Common myeloid progenitor, CD34-positive (primary cell): ENCODE measurements at regions not wholly inside any gene's neighbourhood (a gene's known extent, or its start where the extent isn't known, plus 50 kb on each side); places are given as distances from the start of the nearest gene placed in this dataset.
A peak's percentile ranks its signal among the peaks of the same experiment; 100 is the strongest.

ENCODE experiments used
- CTCF ChIA-PET: fragments of 350-600 bp; sonication (Branson Sonifier 250); formaldehyde crosslinking; loops from one replicate; lab custom pipeline; 2021; ENCODE audit warnings: antibody characterized with exemption; lab: Charles Lee
- POLR2A ChIA-PET: fragments of 350-600 bp; sonication (Branson Sonifier 250); formaldehyde crosslinking; loops from one replicate; lab custom pipeline; 2021; ENCODE audit warnings: antibody characterized with exemption; lab: Charles Lee
- DNase-seq, 3 donors: peaks; one replicate each; pipeline versions ENCODE4 v3.0.0 to v3.0.0-alpha.2; 2013
- H3K27ac ChIP-seq, 2 experiments: 1 replicate in 1 of 2; 2 replicates in 1 of 2; pipeline ENCODE4 v1.7.0; 2013; ENCODE audit warnings: inconsistent platforms in 2 of 2, low read length in 2 of 2, mild to moderate bottlenecking in 2 of 2, low read depth in 1 of 2, moderate library complexity in 1 of 2; ENCODE audit not compliant: severe bottlenecking in 2 of 2, insufficient read depth in 1 of 2, poor library complexity in 1 of 2
- H3K27me3 ChIP-seq, 5 experiments: replicated peaks in 2 of 5; 1 replicate in 3 of 5; 2 replicates in 2 of 5; pipeline versions ENCODE4 v1.6.1 to v1.7.0; 2013; ENCODE audit warnings: low read length in 4 of 5, mild to moderate bottlenecking in 2 of 5, moderate library complexity in 2 of 5, inconsistent platforms in 1 of 5; ENCODE audit not compliant: insufficient read depth in 5 of 5, control insufficient read depth in 4 of 5
- H3K36me3 ChIP-seq, 4 experiments: 1 replicate in 2 of 4; 2 replicates in 2 of 4; pipeline versions ENCODE4 v1.6.1 to v1.7.0; 2013; ENCODE audit warnings: low read length in 3 of 4, control low read depth in 1 of 4, mild to moderate bottlenecking in 1 of 4; ENCODE audit not compliant: control insufficient read depth in 4 of 4, insufficient read depth in 4 of 4
- H3K4me1 ChIP-seq, 4 experiments: 1 replicate in 3 of 4; 2 replicates in 1 of 4; pipeline versions ENCODE4 v1.6.1 to v1.7.1; 2013; ENCODE audit warnings: low read length in 3 of 4, mild to moderate bottlenecking in 3 of 4, control low read depth in 1 of 4, inconsistent platforms in 1 of 4, moderate library complexity in 1 of 4; ENCODE audit not compliant: control insufficient read depth in 4 of 4, insufficient read depth in 4 of 4; ENCODE audit errors: control extremely low read depth in 1 of 4
- H3K4me3 ChIP-seq, 7 experiments: 1 replicate in 4 of 7; 2 replicates in 3 of 7; pipeline versions ENCODE4 v1.5.1 to v1.7.0; 2013; ENCODE audit warnings: mild to moderate bottlenecking in 7 of 7, low read length in 6 of 7, moderate library complexity in 6 of 7, inconsistent platforms in 2 of 7, low read depth in 2 of 7, control low read depth in 1 of 7; ENCODE audit not compliant: insufficient read depth in 4 of 7, control insufficient read depth in 1 of 7; ENCODE audit errors: extremely low read depth in 1 of 7
- H3K9me3 ChIP-seq, 5 experiments: 1 replicate in 4 of 5; 2 replicates in 1 of 5; pipeline versions ENCODE4 v1.6.1 to v1.7.1; 2013; ENCODE audit warnings: low read length in 4 of 5, mild to moderate bottlenecking in 2 of 5, inconsistent platforms in 1 of 5, low read depth in 1 of 5, moderate library complexity in 1 of 5; ENCODE audit not compliant: control insufficient read depth in 4 of 5, insufficient read depth in 2 of 5; ENCODE audit errors: control extremely low read depth in 1 of 5
- WGBS: methylation state at CpG from one replicate; pipeline ENCODE4 v1.1.5; 2013; ENCODE audit not compliant: insufficient coverage; 5-methylcytosine and 5-hydroxymethylcytosine counted together

GRCh38 chr1:200474633-200475032 is 64.8 kb upstream of the ZNF281 start:
- WGBS, result no CpG with 5 or more reads among the region's 3 CpGs
- POLR2A ChIA-PET, result no interaction called here
- Histone ChIP-seq H3K9me3 (no peaks in the 10 kb centered on the region), H3K4me3 (no peak overlapping the region), H3K27me3 (no peaks in the 10 kb centered on the region), H3K4me1 (peaks cover 0 to 5% (median 0%) of the 10 kb centered on the region in 4 experiments), H3K36me3 (no peaks in the 10 kb centered on the region), H3K27ac (no peak overlapping the region)
- no peak for DNase-seq
- CTCF ChIA-PET, result interaction anchor here (1.2 kb wide), 1 partner anchor 9 kb away, joined by 3 read pairs; no protein-coding TSS in a partner anchor

- POLR2A ChIA-PET, result no interaction called here
- WGBS, result 82% methylated on average over 7 of the region's 12 CpGs
- Histone ChIP-seq H3K36me3 (no peaks in the 10 kb centered on the region), H3K27me3 (no peaks in the 10 kb centered on the region), H3K27ac (no peak overlapping the region), H3K4me1 (peaks cover 0 to 5% (median 0%) of the 10 kb centered on the region in 4 experiments), H3K9me3 (no peaks in the 10 kb centered on the region), H3K4me3 (no peak overlapping the region)
- CTCF ChIA-PET, result interaction anchor here (0.6 to 1.2 kb wide), 2 partner anchors 9 to 825 kb away, joined by 3 to 4 read pairs; no protein-coding TSS in a partner anchor
- DNase-seq, result peak in 2 of 3 donors; percentile 30 to 32
Measured at GRCh38 chr1:200473698-200474371, 64.0 kb upstream of the ZNF281 start.

- no peaks in the 10 kb centered on the region for H3K27me3 ChIP-seq
- H3K27ac ChIP-seq, result no peak overlapping the region
- H3K4me3 ChIP-seq, result no peak overlapping the region
- ChIA-PET POLR2A (no interaction called here), CTCF (interaction anchor here (2.3 kb wide), 1 partner anchor 14 kb away, joined by 7 read pairs; no protein-coding TSS in a partner anchor)
- H3K36me3 ChIP-seq, result no peaks in the 10 kb centered on the region
- DNase-seq, result no peak
- H3K9me3 ChIP-seq, result no peaks in the 10 kb centered on the region
- peaks cover 0 to 5% (median 0%) of the 10 kb centered on the region in 4 experiments for H3K4me1 ChIP-seq
- WGBS, result 100% methylated on average over 2 of the region's 2 CpGs
Measured at GRCh38 chr1:200471739-200472138, 61.9 kb upstream of the ZNF281 start.

GRCh38 chr1:200468264-200469001 is 58.6 kb upstream of the ZNF281 start:
- H3K4me1 ChIP-seq, result no peaks in the 10 kb centered on the region
- DNase-seq, result no peak
- no peaks in the 10 kb centered on the region for H3K36me3 ChIP-seq
- H3K27me3 ChIP-seq, result no peaks in the 10 kb centered on the region
- no peaks in the 10 kb centered on the region for H3K9me3 ChIP-seq
- CTCF ChIA-PET, result no interaction called here
- no peak overlapping the region for H3K27ac ChIP-seq
- WGBS, result no CpG with 5 or more reads among the region's 4 CpGs
- no peak overlapping the region for H3K4me3 ChIP-seq
- POLR2A ChIA-PET, result no interaction called here

- no peaks in the 10 kb centered on the region for H3K9me3 ChIP-seq
- no peak overlapping the region for H3K4me3 ChIP-seq
- 90% methylated on average over 10 of the region's 12 CpGs for WGBS
- CTCF ChIA-PET, result interaction anchor here (1.9 kb wide), 1 partner anchor 12 kb away, joined by 5 read pairs; no protein-coding TSS in a partner anchor
- POLR2A ChIA-PET, result no interaction called here
- no peaks in the 10 kb centered on the region for H3K36me3 ChIP-seq
- H3K27ac ChIP-seq, result no peak overlapping the region
- H3K27me3 ChIP-seq, result no peaks in the 10 kb centered on the region
- DNase-seq, result no peak
- no peaks in the 10 kb centered on the region for H3K4me1 ChIP-seq
Measured at GRCh38 chr1:200464784-200465400, 55.1 kb upstream of the ZNF281 start.
